NCI-H2196 (cell line): ENCODE measurements at regions not wholly inside any gene's neighbourhood (a gene's known extent, or its start where the extent isn't known, plus 50 kb on each side); places are given as distances from the start of the nearest gene placed in this dataset.
A peak's percentile ranks its signal among the peaks of the same experiment; 100 is the strongest.

ENCODE experiments used
- DNase-seq: peaks from one replicate; lab custom pipeline; 2025; ENCODE audit not compliant: unreplicated experiment; lab: John Stamatoyannopoulos, UW

DNA sequence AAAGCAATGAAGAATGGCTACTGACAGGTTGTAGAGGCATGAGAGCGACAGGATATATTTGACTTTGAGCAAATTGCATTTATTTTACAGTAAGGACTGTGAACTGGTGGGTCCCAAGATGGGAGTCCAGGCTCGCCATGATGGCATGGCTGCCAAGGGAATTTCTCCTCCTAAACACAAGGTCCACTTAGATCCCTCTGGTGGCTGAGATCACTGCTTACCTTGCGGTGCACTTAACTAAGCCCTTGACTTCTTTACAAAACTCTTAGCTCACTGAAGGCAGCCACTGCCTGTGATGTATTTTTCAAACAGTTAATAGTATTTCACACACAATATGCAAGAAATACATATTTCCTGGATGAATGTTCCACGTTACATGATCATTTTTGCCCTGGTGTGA is 50.3 kb upstream of the SORBS2 start:
- no peak for DNase-seq

DNA sequence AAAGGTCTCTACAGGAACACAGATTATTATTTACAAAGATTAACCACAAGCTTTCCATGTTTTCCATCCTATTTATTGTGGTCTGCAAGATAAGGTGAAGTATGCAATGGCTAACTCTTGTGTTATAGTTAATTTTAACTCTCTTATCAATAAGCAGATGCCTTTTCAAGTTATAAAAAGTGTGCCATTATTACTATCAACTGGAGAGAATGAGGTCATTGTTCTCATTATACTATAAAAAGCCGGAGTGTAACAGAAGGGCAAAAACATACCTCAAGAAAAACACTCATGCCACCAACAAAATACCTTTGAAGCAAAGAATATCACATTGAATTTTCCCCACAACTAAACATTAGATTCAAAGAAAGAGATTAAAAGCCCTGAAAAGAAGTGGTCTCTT is 52.0 kb upstream of the SORBS2 start:
- DNase-seq, result no peak

GRCh38 chr4:185865901-185866328 is 53.9 kb upstream of the SORBS2 start:
- DNase-seq, result peak; percentile 16

DNA sequence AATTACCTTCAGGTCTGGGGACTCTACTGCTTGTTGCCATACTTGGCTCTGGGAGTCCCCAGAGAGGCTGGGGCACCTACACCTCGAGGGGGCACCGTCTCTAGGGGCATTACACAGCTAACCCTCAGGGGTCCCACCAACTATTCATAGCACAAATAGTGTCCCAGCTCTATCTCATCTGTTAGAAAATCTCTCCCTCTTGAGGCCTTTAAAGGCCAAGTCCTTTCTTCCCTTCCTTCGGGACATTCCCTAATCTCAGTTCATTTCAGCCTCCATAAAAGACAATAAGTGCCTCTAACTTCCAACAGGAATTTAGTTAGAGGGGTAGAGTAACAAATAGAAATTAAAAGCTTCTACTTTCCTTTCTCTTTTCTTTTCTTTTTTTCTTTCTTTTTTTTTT is 55.8 kb upstream of the SORBS2 start:
- no peak for DNase-seq

DNA sequence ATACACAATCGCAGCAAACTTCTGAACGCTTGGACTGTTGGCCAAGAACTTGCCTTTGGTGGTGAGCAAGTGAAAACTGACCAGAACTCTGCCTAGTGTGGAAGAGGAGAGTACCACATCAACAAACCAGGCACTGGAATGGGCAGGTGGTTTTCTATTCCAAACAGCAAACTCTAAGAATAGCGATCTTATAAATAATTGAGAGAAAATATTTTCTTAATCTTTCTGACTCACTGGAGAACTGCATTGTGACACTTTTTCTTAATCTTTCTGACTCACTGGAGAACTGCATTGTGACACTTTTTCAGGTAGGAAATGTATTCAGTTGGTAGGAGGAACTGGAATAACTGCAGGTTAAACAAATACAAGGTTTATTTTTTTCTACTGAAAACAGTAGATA is 57.0 kb upstream of the SORBS2 start:
- DNase-seq, result no peak

DNA sequence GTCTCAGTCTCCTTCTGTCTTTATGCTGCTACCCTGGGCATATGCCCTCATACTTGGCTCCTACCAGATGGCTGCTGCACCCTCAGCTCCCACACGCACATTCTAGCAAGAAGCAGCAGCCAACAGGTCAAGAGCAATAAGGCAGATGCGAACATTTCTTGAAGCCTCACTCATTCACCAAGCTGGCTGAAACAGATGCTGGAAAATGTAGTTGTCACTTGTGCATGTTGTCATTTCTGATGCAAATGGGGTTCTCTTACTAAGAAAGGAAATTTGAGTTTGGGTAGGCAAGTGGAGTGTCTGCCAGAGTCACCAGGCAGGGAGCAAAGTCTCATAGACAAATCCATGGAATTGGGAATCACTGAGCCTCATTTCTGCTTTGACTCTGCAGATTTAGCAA is 57.4 kb upstream of the SORBS2 start:
- DNase-seq, result no peak

GRCh38 chr4:185870366-185870765 is 58.4 kb upstream of the SORBS2 start:
- DNase-seq, result no peak

DNA sequence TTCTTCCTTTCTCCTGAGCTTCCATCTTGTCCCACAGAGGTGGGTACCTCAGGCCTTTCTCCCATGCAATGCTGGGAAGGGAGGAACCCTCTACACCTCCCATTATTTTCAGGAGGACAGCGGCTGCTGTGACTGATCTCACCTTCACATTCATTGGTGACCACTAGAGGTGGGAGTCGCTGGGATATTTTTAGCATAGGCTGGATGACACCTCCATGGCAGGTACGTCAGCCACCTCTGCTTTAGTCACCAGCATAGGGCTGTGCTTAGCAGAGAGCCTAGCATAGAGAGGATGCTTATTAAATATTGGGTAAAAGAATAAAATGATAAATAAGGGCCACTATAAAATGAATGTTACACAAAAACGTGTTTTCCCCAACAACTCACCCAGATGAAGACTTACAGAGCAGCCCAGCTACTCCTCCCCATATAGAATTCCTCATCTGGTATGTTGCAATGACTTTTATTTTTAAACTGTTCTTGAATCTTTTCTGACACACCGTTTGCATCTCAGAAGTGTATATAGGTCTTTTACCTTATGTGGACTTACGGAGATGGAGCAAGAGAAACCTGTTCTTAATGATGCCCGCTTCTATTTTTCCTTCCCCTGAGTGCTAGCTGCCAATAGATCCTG is 60.9 kb upstream of the SORBS2 start:
- DNase-seq, result no peak

DNA sequence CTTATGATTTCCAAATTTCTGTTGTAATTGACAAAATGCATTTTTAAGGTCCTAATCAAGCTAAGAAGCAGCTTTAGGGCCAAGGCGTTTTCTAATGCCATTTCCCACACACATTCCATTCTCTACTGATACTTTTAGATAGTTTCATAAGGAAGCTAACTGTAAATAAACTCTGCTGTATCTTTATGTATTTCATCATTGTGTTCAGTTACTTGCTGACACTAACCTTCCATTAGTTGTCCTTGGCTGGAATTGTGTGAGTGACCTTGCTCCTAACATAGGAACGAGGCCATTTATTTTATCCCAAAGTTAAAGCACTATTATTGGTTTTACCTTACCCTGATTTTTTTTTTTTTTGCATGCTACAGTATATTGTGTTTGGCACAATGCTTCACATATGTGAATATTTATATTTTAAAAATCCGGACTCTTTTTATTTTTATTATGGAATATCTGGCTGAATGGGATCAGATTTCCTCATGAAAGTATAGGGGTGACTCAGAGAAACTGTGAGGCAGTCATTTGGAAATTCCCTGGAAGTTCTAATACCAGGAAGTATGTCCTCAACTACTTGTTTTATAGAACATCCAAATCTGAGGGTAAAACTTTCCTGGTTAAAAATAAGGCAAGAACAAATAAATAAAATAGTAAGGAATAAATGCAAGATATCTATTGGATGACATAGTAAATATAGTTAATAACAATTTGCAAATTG is 62.7 kb upstream of the SORBS2 start:
- no peak for DNase-seq

DNA sequence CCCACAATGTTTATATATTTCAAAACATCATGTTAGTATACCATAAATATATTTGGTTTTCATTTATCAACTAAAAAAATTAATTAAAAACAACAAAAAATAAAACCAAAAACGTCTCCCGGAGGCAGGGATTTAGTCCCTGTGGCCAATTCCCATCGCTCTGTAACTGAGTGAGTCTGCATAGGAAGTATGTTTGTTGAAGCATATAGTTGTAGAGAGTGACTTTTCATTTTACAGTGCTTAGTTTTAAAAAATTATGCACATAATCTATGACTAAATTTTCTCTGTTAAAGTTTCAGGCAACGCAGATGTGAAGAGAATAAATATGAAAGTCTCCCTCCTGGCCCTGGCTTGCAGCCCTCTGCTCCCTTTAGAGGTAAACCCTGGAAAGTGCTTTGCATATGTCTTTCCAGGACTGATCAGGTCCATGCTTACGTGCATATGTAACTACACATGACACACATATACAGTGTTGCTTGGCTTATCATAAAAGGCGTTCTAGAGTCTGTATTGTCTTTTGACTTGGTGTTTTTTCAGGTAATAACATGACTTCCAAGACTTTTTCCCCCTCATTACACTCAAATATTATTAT is 63.4 kb upstream of the SORBS2 start:
- DNase-seq, result no peak

GRCh38 chr4:185878633-185879032 is 66.6 kb upstream of the SORBS2 start:
- no peak for DNase-seq

DNA sequence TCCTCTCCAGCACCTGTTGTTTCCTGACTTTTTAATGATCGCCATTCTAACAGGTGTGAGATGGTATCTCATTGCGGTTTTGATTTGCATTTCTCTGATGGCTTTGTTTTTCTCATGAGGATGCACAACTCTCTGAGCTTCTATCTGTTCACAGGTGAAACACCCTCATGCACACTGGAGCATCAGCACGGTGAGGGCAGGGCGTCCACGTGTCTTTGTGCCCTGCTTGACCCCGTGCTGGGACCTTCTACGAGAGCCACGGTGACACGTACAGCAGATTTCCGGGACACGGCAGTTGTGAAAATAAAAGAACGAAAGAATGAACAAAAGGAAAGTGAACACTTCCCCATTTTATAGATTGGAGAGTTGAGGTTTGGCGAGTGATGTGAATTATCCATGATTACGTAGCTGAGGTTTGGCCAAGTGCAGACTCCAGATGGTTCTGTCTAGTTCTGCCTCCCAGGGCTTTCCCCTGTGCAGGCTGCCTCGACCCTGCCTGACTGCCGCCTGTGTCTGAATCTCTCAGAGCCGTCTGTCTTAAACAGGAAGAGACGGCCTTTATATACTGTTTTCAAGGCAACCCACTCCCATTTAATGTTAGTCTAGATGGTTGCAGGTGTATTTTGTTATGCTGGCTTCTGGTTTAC is 67.8 kb upstream of the SORBS2 start:
- no peak for DNase-seq

GRCh38 chr4:185880571-185880970 is 68.6 kb upstream of the SORBS2 start:
- peak; percentile 44 for DNase-seq

DNA sequence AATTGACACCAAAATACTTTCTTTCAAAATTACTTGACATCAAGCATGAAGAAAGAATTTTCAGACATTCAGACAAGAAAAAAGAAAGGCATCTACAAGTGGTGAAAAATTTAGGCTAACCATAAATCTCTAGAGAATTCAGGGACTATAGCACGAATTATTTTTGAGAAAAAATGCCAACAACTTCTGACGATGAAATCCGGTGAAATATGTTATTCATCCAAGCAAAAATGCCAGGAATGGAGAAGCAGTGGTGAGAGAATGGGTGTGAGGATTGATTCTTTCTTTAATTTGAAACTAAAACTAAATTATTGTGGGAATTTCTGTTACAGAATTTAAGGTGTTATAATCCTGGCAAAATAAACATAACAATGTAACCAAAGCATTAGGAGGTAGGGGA is 69.4 kb upstream of the SORBS2 start:
- DNase-seq, result no peak

DNA sequence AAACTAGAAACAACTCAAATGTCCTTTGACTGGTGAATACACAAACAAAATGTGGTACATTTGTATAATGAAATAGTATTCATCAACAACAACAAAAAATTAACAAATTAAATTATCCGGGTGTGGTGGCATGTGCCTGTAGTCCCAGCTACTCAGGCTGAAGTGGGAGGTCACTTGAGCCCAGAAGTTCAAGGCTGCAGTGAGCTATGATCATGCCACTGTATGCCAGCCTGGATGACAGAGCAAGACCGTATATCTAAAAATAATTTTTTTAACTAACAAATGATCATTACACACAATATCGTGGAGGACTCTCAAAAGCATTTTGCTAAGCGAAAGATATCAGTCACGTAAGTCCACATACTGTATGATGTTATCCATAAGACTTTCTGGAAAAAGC is 71.6 kb upstream of the SORBS2 start:
- no peak for DNase-seq

GRCh38 chr4:185885075-185885474 is 73.1 kb upstream of the SORBS2 start:
- DNase-seq, result no peak

DNA sequence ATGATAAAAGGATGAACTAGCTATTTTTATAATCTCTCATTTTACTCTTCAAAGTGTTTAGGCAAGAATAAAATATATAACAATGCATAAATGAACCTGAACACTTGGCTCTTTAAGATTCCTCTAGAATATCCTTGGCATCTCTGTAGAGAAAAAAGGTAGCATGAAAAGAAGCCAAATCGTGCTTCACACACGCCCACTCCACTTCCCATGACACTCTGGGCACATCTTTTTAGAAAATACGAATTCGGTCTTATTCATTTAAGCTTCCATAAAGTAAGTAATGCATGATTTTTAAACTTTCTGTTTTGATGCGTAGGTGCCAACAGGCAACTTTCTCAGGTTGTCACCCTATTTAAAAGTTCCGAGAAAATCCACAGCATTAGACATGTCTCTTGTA is 73.6 kb upstream of the SORBS2 start:
- no peak for DNase-seq

DNA sequence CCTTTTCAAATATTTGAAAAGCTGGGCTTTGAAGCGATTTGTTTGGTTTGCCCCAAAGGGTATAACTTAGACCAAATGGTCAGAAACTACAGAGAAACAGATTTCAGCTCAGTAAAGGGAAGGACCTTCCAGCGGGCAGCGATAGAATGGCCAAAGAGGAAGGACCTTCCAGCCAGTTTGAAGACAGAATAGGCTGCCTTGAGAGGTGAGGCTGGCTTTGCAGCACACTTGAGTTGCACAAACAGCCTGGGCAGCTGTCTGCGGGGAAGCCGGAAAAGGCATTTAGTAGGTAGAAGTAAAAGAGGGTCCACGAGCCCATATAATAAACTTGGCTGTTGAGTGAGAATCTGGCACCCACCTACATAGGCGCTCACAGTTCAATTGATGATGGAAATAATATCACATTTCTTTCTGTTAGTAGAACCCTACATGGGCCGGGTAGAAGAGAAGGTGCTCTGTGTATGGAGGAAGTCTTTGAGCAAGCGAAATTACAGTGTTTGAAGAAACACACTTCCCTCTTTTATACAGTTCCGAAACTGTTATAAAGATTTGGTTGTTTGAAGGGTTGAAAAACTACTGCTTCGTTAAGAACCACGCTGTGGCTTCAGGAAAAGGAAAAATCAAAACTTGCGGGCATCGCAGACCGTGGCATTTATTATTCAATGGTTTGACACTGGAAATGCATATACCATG is 75.0 kb upstream of the SORBS2 start:
- no peak for DNase-seq

DNA sequence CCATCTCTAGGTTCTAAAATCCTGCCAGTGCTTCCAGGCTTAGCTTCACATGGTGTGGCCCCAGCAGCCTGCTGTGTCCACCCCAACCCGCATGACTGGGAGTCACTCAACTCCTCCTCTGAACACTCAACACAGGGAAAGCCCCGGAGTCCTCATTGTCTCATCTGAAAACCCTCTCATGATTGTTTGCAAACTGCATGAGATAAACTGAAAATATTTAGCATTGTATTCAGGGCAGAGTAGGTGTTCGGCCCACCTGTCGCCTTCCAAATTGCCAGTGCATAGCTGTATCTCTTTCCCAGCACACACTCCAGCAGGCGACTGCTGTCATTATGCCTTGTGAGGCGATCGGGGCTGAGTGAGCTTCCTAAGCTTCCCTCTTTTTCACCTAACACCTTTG is 76.7 kb upstream of the SORBS2 start:
- DNase-seq, result no peak

- no peak for DNase-seq
These were observed 77.6 kb upstream of the SORBS2 start for GRCh38 chr4:185889585-185889984.

- no peak for DNase-seq
These were observed 78.2 kb upstream of the SORBS2 start for GRCh38 chr4:185890196-185890595.

DNA sequence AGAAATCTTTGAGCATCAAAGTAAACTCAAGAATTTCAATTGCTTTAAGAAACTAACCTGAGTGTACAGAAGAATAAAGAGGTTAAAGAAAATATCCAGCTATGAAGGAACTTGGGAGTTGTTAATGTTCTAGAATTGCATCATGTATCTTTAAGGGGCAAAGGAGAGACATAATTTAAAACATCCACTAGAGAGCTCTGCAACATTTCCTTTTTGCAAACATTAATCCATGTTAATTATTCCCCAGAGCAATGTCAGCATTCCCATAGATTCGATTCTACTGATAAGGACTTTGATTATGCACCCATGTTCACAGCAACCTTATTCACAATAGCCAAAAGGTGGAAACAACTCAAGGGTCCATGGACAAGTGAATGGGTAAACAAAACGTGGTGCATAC is 80.2 kb upstream of the SORBS2 start:
- no peak for DNase-seq
